Choroid plexus epithelial cell (primary cell): ENCODE measurements at regions not wholly inside any gene's neighbourhood (a gene's known extent, or its start where the extent isn't known, plus 50 kb on each side); places are given as distances from the start of the nearest gene placed in this dataset.

Experiments
- DNase-seq: peaks from one replicate; pipeline ENCODE4 v3.0.0-alpha.2; 2010; ENCODE audit warnings: low read depth
- H3K4me3 ChIP-seq: 2 replicates; pipeline ENCODE4 v1.5.1; 2011; ENCODE audit warnings: low read depth, mild to moderate bottlenecking, control low read depth, low read length, moderate library complexity
- CTCF ChIP-seq: conservative IDR thresholded peaks from 2 replicates; pipeline ENCODE4 v1.5.1; 2011; ENCODE audit warnings: low read depth, mild to moderate bottlenecking, control low read depth, inconsistent platforms, low read length, moderate library complexity

GRCh38 chr11:15805726-15806125 is 550.6 kb downstream of the SOX6 start:
- no peak overlapping the region for H3K4me3 ChIP-seq
- no peak for TF ChIP-seq CTCF
- no peak for DNase-seq

- TF ChIP-seq CTCF, result no peak
- DNase-seq, result no peak
- no peak overlapping the region for H3K4me3 ChIP-seq
These were observed 550.1 kb downstream of the SOX6 start for GRCh38 chr11:15806217-15806616.

- H3K4me3 ChIP-seq, result no peak overlapping the region
- DNase-seq, result peak; percentile 22
- TF ChIP-seq CTCF, result no peak
These were observed 548.5 kb downstream of the SOX6 start for GRCh38 chr11:15807827-15808226.

GRCh38 chr11:15810082-15810481 is 546.3 kb downstream of the SOX6 start:
- DNase-seq, result no peak
- H3K4me3 ChIP-seq, result no peak overlapping the region
- no peak for TF ChIP-seq CTCF

- TF ChIP-seq CTCF, result no peak
- no peak for DNase-seq
- no peak overlapping the region for H3K4me3 ChIP-seq
These were observed 545.8 kb downstream of the SOX6 start for GRCh38 chr11:15810525-15810924.

GRCh38 chr11:15815246-15816195 is 540.8 kb downstream of the SOX6 start:
- DNase-seq, result no peak
- H3K4me3 ChIP-seq, result no peak overlapping the region
- TF ChIP-seq CTCF, result no peak
